ENCODE measurements at regions not wholly inside any gene's neighbourhood (a gene's known extent, or its start where the extent isn't known, plus 50 kb on each side); places are given as distances from the start of the nearest gene placed in this dataset.
"Not testable (repeated sequence)": the region's sequence is repeated elsewhere in the genome, so short reads cannot be mapped to it uniquely, and the experiment has no call there.

- DNase-seq (ENCODE audit: low spot score): no peak
Measured at GRCh38 chr6:158920311-158920905, 79.6 kb downstream of the RSPH3 start.

GRCh38 chr6:158919865-158920264 is 80.1 kb downstream of the RSPH3 start:
- DNase-seq (ENCODE audit: low spot score): no peak

GRCh38 chr6:158916617-158917016 is 83.4 kb downstream of the RSPH3 start:
- DNase-seq (ENCODE audit: low spot score): no peak

- no peak for DNase-seq (ENCODE audit: low spot score)
Measured at GRCh38 chr6:158914923-158915322, 85.1 kb downstream of the RSPH3 start.

GRCh38 chr6:158913580-158913979 is 86.4 kb downstream of the RSPH3 start:
- DNase-seq (ENCODE audit: low spot score): no peak

- DNase-seq (ENCODE audit: low spot score): no peak
Measured at GRCh38 chr6:158912655-158913054, 87.3 kb downstream of the RSPH3 start.

- no peak for DNase-seq (ENCODE audit: low spot score)
Measured at GRCh38 chr6:158911746-158912480, 88.1 kb downstream of the RSPH3 start.

- no peak for DNase-seq (ENCODE audit: low spot score)
Measured at GRCh38 chr6:158910484-158911440, 89.2 kb downstream of the RSPH3 start.

GRCh38 chr6:158909938-158910337 is 90.1 kb downstream of the RSPH3 start:
- DNase-seq (ENCODE audit: low spot score): no peak

- DNase-seq (ENCODE audit: low spot score): no peak
Measured at GRCh38 chr6:158908606-158909005, 89.4 kb upstream of the EZR start.

GRCh38 chr6:158907931-158908330 is 88.8 kb upstream of the EZR start:
- DNase-seq (ENCODE audit: low spot score): no peak

GRCh38 chr6:158906926-158907325 is 87.8 kb upstream of the EZR start:
- DNase-seq (ENCODE audit: low spot score): no peak

GRCh38 chr6:158905277-158905676 is 86.1 kb upstream of the EZR start:
- no peak for DNase-seq (ENCODE audit: low spot score)

GRCh38 chr6:158903801-158904200 is 84.6 kb upstream of the EZR start:
- DNase-seq (ENCODE audit: low spot score): no peak

- DNase-seq (ENCODE audit: low spot score): no peak
Measured at GRCh38 chr6:158900663-158901312, 81.6 kb upstream of the EZR start.

- DNase-seq (ENCODE audit: low spot score): no peak
Measured at GRCh38 chr6:158897236-158897635, 78.1 kb upstream of the EZR start.

GRCh38 chr6:158895661-158896060 is 76.5 kb upstream of the EZR start:
- no peak for DNase-seq (ENCODE audit: low spot score)

- DNase-seq (ENCODE audit: low spot score): peak; percentile 86
Measured at GRCh38 chr6:158894193-158894592, 75.0 kb upstream of the EZR start.

GRCh38 chr6:158892266-158892665 is 73.1 kb upstream of the EZR start:
- DNase-seq (ENCODE audit: low spot score): no peak

GRCh38 chr6:158891560-158891959 is 72.4 kb upstream of the EZR start:
- DNase-seq (ENCODE audit: low spot score): not testable (repeated sequence)

- DNase-seq (ENCODE audit: low spot score): not testable (repeated sequence)
Measured at GRCh38 chr6:158888171-158888570, 69.0 kb upstream of the EZR start.

GRCh38 chr6:158886346-158886977 is 67.3 kb upstream of the EZR start:
- not testable (repeated sequence) for DNase-seq (ENCODE audit: low spot score)

All from LoVo (cell line).